ENCODE measurements at regions not wholly inside any gene's neighbourhood (a gene's known extent, or its start where the extent isn't known, plus 50 kb on each side); places are given as distances from the start of the nearest gene placed in this dataset.

DNA sequence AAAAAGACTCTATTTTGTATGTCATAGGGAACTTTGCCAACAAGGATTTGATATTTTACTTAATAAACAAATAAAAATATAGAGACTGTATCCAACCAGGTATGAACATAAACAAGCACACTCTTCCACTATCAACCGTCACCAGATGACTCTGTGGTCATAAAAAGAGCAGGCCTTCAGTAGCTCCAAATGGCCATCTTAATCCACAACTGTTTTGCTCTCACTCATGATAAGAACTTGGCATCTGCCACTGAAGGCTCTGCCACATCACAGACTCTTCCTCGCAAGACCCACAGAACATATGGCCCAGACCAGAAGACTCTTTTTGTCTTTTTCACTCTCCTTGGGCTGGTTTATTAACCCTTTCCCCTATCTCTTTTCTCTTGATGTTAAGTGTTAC, 98.7 kb upstream of the POM121L12 start:
- Mint-ChIP-seq H3K27me3 (ENCODE audit: unreplicated experiment) (no peaks in the 10 kb centered on the region), H3K9me3 (ENCODE audit: low read depth, unreplicated experiment) (peaks cover 32% of the 10 kb centered on the region), H3K27ac (ENCODE audit: unreplicated experiment) (no peak overlapping the region), H3K4me1 (ENCODE audit: low read depth, unreplicated experiment) (no peaks in the 10 kb centered on the region), H3K36me3 (ENCODE audit: insufficient read depth, unreplicated experiment) (no peaks in the 10 kb centered on the region), H3K4me3 (ENCODE audit: low read depth, unreplicated experiment) (no peak overlapping the region)
- CTCF ChIA-PET, result no interaction called here
- intact Hi-C loops (cut with micrococcal nuclease; ENCODE audit: unreplicated experiment), result no loop called here
- no peak for DNase-seq
- TF ChIP-seq, protein P1, sequence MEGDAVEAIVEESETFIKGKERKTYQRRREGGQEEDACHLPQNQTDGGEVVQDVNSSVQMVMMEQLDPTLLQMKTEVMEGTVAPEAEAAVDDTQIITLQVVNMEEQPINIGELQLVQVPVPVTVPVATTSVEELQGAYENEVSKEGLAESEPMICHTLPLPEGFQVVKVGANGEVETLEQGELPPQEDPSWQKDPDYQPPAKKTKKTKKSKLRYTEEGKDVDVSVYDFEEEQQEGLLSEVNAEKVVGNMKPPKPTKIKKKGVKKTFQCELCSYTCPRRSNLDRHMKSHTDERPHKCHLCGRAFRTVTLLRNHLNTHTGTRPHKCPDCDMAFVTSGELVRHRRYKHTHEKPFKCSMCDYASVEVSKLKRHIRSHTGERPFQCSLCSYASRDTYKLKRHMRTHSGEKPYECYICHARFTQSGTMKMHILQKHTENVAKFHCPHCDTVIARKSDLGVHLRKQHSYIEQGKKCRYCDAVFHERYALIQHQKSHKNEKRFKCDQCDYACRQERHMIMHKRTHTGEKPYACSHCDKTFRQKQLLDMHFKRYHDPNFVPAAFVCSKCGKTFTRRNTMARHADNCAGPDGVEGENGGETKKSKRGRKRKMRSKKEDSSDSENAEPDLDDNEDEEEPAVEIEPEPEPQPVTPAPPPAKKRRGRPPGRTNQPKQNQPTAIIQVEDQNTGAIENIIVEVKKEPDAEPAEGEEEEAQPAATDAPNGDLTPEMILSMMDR (IDR thresholded peaks at IDR 0.05; ENCODE audit: unreplicated experiment), result no peak
- no TSS peak for BruUV-seq (replicated peaks)

DNA sequence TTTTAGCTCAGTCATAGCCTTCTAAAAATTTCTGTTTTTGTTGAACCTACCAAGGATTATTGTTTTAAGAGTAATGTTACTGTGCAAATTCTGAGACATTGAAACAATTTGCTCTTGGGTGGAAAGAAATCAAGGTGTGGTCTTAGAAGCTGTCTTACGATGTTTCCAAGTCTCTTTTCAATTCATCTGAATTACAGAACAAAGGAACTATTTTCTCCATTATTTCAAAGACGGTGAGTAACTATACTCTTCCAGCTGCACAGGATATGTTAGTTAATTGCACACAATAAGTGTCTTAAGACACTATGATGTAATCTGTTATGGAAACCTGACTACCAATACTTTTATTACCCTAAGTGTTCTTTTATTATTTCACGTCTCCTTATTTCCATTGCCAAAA, 106.8 kb upstream of the POM121L12 start:
- Mint-ChIP-seq H3K4me3 (ENCODE audit: low read depth, unreplicated experiment) (no peak overlapping the region), H3K27ac (ENCODE audit: unreplicated experiment) (no peak overlapping the region), H3K36me3 (ENCODE audit: insufficient read depth, unreplicated experiment) (no peaks in the 10 kb centered on the region), H3K9me3 (ENCODE audit: low read depth, unreplicated experiment) (peaks cover 18% of the 10 kb centered on the region), H3K4me1 (ENCODE audit: low read depth, unreplicated experiment) (no peaks in the 10 kb centered on the region), H3K27me3 (ENCODE audit: unreplicated experiment) (no peaks in the 10 kb centered on the region)
- TF ChIP-seq, protein P1 (IDR thresholded peaks at IDR 0.05; ENCODE audit: unreplicated experiment), result no peak
- CTCF ChIA-PET, result no interaction called here
- no TSS peak for BruUV-seq (replicated peaks)
- no peak for DNase-seq
- intact Hi-C loops (cut with micrococcal nuclease; ENCODE audit: unreplicated experiment), result no loop called here

DNA sequence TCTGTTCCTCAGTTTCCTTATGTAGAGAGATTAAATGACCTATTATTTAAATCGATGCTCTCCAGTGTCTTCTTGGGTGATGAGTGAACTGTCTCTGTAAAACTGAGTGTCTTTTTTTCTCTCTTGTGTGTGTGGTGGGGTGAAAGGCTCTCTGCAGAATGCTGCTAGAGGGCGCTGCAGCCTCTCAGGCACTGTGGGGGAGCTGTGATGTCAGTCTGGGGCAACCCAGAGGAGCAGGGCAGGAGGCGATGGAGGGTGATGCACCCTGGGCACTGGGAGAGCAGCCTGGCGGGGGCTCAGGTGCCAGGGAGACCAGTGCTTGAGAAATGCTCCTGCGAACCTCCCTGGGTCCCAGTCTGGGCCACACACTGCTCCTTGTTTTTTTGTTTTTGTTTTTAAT, 110.1 kb upstream of the POM121L12 start:
- no peak overlapping the region for H3K27ac Mint-ChIP-seq (ENCODE audit: unreplicated experiment)
- intact Hi-C loops (cut with micrococcal nuclease; ENCODE audit: unreplicated experiment), result no loop called here
- no peak overlapping the region for H3K4me3 Mint-ChIP-seq (ENCODE audit: low read depth, unreplicated experiment)
- peaks cover 16% of the 10 kb centered on the region for H3K9me3 Mint-ChIP-seq (ENCODE audit: low read depth, unreplicated experiment)
- H3K27me3 Mint-ChIP-seq (ENCODE audit: unreplicated experiment), result no peaks in the 10 kb centered on the region
- no TSS peak for BruUV-seq (replicated peaks)
- DNase-seq, result no peak
- TF ChIP-seq, protein P1 (IDR thresholded peaks at IDR 0.05; ENCODE audit: unreplicated experiment), result no peak
- CTCF ChIA-PET, result no interaction called here
- no peaks in the 10 kb centered on the region for H3K36me3 Mint-ChIP-seq (ENCODE audit: insufficient read depth, unreplicated experiment)
- H3K4me1 Mint-ChIP-seq (ENCODE audit: low read depth, unreplicated experiment), result no peaks in the 10 kb centered on the region

DNA sequence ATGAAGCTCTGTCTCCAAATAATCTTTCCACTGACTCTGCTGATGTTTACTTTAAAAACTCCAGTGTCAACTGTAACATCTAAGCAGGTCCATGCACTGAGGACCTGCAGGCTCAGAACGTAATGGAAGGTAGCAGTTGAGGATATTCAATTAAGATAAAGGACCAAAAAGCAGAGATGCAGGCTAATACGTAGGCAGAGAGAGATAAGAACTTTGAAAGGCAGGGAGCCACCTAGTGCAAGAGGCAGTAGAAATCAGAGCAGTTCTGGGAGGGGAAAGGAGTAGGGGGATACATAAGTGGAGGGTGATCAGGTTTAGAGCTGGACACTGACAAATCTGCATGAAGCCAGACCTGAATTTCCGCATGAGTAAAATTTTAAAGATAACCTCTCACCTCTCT, 114.5 kb upstream of the POM121L12 start:
- H3K4me1 Mint-ChIP-seq (ENCODE audit: low read depth, unreplicated experiment), result no peaks in the 10 kb centered on the region
- H3K36me3 Mint-ChIP-seq (ENCODE audit: insufficient read depth, unreplicated experiment), result no peaks in the 10 kb centered on the region
- peaks cover 18% of the 10 kb centered on the region for H3K9me3 Mint-ChIP-seq (ENCODE audit: low read depth, unreplicated experiment)
- H3K4me3 Mint-ChIP-seq (ENCODE audit: low read depth, unreplicated experiment), result no peak overlapping the region
- DNase-seq, result no peak
- intact Hi-C loops (cut with micrococcal nuclease; ENCODE audit: unreplicated experiment), result no loop called here
- H3K27ac Mint-ChIP-seq (ENCODE audit: unreplicated experiment), result no peak overlapping the region
- no peaks in the 10 kb centered on the region for H3K27me3 Mint-ChIP-seq (ENCODE audit: unreplicated experiment)
- CTCF ChIA-PET, result no interaction called here
- TF ChIP-seq, protein P1 (IDR thresholded peaks at IDR 0.05; ENCODE audit: unreplicated experiment), result no peak
- no TSS peak for BruUV-seq (replicated peaks)

Measured in Calu3 (cell line).